ENCODE measurements at regions not wholly inside any gene's neighbourhood (a gene's known extent, or its start where the extent isn't known, plus 50 kb on each side); places are given as distances from the start of the nearest gene placed in this dataset.

DNA sequence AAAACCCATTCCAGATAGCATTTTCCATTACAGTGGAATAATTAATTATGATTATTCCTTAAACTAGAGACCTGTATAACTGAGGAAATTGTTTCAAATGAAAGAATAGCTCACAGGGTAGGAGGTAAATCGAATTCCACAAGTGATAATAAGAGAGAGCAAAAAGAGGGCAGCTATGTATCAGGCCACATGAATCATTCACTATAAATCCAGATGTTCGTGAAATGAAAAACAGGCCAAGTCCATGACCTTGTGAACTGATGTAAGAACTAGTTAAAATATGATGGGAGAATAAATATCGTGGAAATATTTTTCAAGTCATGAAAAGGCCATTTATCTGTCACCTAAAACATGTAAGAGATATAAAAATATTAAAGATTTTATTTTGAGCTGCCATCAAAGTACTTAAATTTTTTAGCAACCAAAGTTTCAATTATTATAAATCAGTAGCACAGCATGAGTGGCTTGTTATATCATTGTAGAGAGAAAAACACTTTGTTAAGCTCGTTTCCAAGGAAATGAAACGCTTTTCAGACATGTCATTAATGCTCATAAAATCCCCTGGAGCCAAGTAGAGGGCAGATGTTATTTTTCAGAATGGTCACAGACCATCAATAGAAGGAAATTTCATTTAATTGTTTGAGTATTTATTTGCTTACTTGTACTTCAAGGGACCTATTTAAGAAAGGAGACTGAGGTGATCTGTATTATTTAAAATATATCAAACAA, 120.6 kb upstream of the CDKN3 start:
- Histone ChIP-seq H3K27me3 (ENCODE audit: control insufficient read depth, insufficient read depth, low read length) (no peaks in the 10 kb centered on the region), H3K36me3 (ENCODE audit: control insufficient read depth, insufficient read depth, low read length) (no peaks in the 10 kb centered on the region), H3K4me3 (replicated peaks in 1 of 4; ENCODE audit: control extremely low read depth in 1 of 4, insufficient read depth in 1 of 4, low read depth in 3 of 4, low read length in 4 of 4) (no peak overlapping the region), H3K4me2 (ENCODE audit: extremely low read depth, insufficient read depth, low read length) (no peak overlapping the region), H4K20me1 (ENCODE audit: control insufficient read depth, extremely low read depth, insufficient read depth, low read length) (no peaks in the 10 kb centered on the region), H3K27ac (ENCODE audit: insufficient read depth, low read length) (no peak overlapping the region), H3K79me2 (ENCODE audit: control insufficient read depth, insufficient read depth, low read length) (no peaks in the 10 kb centered on the region), H2AFZ (ENCODE audit: low read length) (no peak overlapping the region), H3K4me1 (ENCODE audit: control insufficient read depth, extremely low read depth, insufficient read depth, low read length) (no peaks in the 10 kb centered on the region), H3K9ac (ENCODE audit: insufficient read depth, low read length) (no peak overlapping the region), H3K9me3 (ENCODE audit: control insufficient read depth, insufficient read depth, low read depth, low read length) (no peaks in the 10 kb centered on the region)
- DNase-seq (ENCODE audit: low read depth in 2 of 2): no peak
- TF ChIP-seq CTCF (conservative IDR thresholded peaks at IDR 0.05 in 1 of 2, IDR thresholded peaks at IDR 0.05 in 1 of 2; ENCODE audit: low read depth in 1 of 2, low read length in 2 of 2) (no peak), EZH2 (IDR thresholded peaks at IDR 0.05; ENCODE audit: low read length, missing control alignments) (no peak)

GRCh38 chr14:54278087-54278486, 118.7 kb upstream of the CDKN3 start:
- H4K20me1 ChIP-seq (ENCODE audit: control insufficient read depth, extremely low read depth, insufficient read depth, low read length): no peaks in the 10 kb centered on the region
- no peak overlapping the region for H3K4me3 ChIP-seq (replicated peaks in 1 of 4; ENCODE audit: control extremely low read depth in 1 of 4, insufficient read depth in 1 of 4, low read depth in 3 of 4, low read length in 4 of 4)
- H2AFZ ChIP-seq (ENCODE audit: low read length): no peak overlapping the region
- DNase-seq (ENCODE audit: low read depth in 2 of 2): no peak
- H3K79me2 ChIP-seq (ENCODE audit: control insufficient read depth, insufficient read depth, low read length): no peaks in the 10 kb centered on the region
- no peak overlapping the region for H3K9ac ChIP-seq (ENCODE audit: insufficient read depth, low read length)
- no peak overlapping the region for H3K27ac ChIP-seq (ENCODE audit: insufficient read depth, low read length)
- H3K27me3 ChIP-seq (ENCODE audit: control insufficient read depth, insufficient read depth, low read length): no peaks in the 10 kb centered on the region
- H3K36me3 ChIP-seq (ENCODE audit: control insufficient read depth, insufficient read depth, low read length): no peaks in the 10 kb centered on the region
- no peaks in the 10 kb centered on the region for H3K4me1 ChIP-seq (ENCODE audit: control insufficient read depth, extremely low read depth, insufficient read depth, low read length)
- no peak overlapping the region for H3K4me2 ChIP-seq (ENCODE audit: extremely low read depth, insufficient read depth, low read length)
- H3K9me3 ChIP-seq (ENCODE audit: control insufficient read depth, insufficient read depth, low read depth, low read length): no peaks in the 10 kb centered on the region
- no peak for TF ChIP-seq EZH2 (IDR thresholded peaks at IDR 0.05; ENCODE audit: low read length, missing control alignments)
- no peak for TF ChIP-seq CTCF (conservative IDR thresholded peaks at IDR 0.05 in 1 of 2, IDR thresholded peaks at IDR 0.05 in 1 of 2; ENCODE audit: low read depth in 1 of 2, low read length in 2 of 2)

DNA sequence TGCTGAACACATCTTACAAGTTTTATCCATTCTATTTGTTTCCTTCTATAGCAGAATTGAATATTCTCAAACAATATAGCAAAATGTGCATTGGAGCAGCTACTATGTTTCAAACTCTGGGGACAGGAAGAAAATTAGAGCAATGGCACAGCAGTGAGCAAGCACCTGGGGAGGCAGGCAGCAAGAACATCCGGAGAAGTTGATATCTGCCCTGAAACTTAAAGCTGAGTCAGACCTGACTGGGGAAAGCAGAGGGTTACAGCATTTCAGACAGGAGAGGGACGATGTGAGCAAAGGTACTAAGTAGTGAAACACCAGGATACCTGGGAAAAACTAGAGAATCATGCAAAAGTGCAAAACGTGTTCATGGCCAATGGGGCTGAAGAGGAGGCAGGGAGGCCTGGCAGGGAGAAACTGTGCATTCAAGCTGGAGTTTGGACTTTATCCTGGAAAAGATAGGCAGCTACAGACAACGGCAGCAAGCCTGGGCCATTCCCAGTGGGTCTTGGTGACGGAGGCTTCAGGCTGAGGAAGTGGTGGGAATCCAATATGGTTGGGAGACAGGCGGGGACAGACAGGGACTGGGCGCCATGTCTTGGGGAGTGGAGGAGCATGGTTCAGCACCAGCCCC, 118.0 kb upstream of the CDKN3 start:
- Histone ChIP-seq H2AFZ (ENCODE audit: low read length) (no peak overlapping the region), H3K9me3 (ENCODE audit: control insufficient read depth, insufficient read depth, low read depth, low read length) (no peaks in the 10 kb centered on the region), H3K4me3 (replicated peaks in 1 of 4; ENCODE audit: control extremely low read depth in 1 of 4, insufficient read depth in 1 of 4, low read depth in 3 of 4, low read length in 4 of 4) (no peak overlapping the region)

More for the DNA sequence above, 118.0 kb upstream of the CDKN3 start:
- no peaks in the 10 kb centered on the region for H3K79me2 ChIP-seq (ENCODE audit: control insufficient read depth, insufficient read depth, low read length)
- no peaks in the 10 kb centered on the region for H4K20me1 ChIP-seq (ENCODE audit: control insufficient read depth, extremely low read depth, insufficient read depth, low read length)
- H3K36me3 ChIP-seq (ENCODE audit: control insufficient read depth, insufficient read depth, low read length): no peaks in the 10 kb centered on the region
- DNase-seq (ENCODE audit: low read depth in 2 of 2): no peak
- H3K27me3 ChIP-seq (ENCODE audit: control insufficient read depth, insufficient read depth, low read length): no peaks in the 10 kb centered on the region
- H3K9ac ChIP-seq (ENCODE audit: insufficient read depth, low read length): no peak overlapping the region
- H3K4me1 ChIP-seq (ENCODE audit: control insufficient read depth, extremely low read depth, insufficient read depth, low read length): no peaks in the 10 kb centered on the region
- TF ChIP-seq EZH2 (IDR thresholded peaks at IDR 0.05; ENCODE audit: low read length, missing control alignments) (no peak), CTCF (conservative IDR thresholded peaks at IDR 0.05 in 1 of 2, IDR thresholded peaks at IDR 0.05 in 1 of 2; ENCODE audit: low read depth in 1 of 2, low read length in 2 of 2) (no peak)
- H3K27ac ChIP-seq (ENCODE audit: insufficient read depth, low read length): no peak overlapping the region
- H3K4me2 ChIP-seq (ENCODE audit: extremely low read depth, insufficient read depth, low read length): no peak overlapping the region
